SKM-1 treated with dmso at 0.1 percent for 144 hours (cell line): ENCODE measurements at regions not wholly inside any gene's neighbourhood (a gene's known extent, or its start where the extent isn't known, plus 50 kb on each side); places are given as distances from the start of the nearest gene placed in this dataset.
"Not testable (repeated sequence)": the region's sequence is repeated elsewhere in the genome, so short reads cannot be mapped to it uniquely, and the experiment has no call there.

Experiments
- DNase-seq: peaks from one replicate; lab custom pipeline; 2025; ENCODE audit not compliant: unreplicated experiment; lab: John Stamatoyannopoulos, UW

- no peak for DNase-seq
These were observed 538.4 kb upstream of the PCDH20 start for GRCh38 chr13:61954092-61954491.

DNA sequence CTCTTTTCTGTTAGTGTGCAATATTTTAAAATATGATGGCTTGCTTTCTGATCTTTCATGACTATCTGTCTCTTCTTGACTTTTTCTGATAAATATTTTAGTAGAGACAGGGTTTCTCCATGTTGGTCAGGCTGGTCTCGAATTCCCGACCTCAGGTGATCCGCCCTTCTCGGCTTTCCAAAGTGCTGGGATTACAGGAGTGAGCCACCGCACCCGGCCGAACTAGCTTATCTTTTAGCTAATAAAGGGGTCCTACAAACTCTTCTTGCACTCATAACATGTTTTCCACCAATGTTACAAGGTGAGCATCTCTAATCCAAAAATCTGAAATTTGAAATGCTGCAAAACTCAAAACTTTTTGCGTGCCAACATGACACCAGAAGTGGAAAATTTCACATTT is 535.2 kb upstream of the PCDH20 start:
- DNase-seq = no peak

DNA sequence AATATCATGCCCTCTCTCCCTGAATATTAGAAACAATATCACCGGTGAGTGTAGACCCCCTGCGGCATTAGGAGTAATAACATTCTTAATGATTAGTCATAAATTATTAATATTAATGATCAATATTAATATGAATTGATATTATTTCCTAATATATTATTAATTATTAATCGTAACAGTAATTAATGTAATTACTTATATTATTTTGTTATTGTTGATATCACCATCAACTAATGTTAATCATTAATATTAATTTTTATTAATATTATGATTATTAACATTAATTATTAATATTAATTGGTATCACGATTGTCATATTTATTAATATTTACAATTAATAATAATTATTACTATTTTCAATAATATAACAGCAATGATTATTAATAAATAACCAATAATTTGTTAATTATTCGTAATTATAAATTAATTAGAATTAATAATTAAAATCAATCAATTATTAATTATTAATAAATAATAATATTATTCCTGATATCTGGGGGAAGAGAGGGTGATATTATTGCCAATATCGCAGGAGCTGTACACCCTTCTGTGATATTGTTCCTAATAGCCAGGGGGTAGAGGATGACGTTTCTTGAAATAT is 528.8 kb upstream of the PCDH20 start:
- DNase-seq = no peak

- no peak for DNase-seq
These were observed 520.1 kb upstream of the PCDH20 start for GRCh38 chr13:61935710-61936109.

GRCh38 chr13:61927648-61928047 is 512.0 kb upstream of the PCDH20 start:
- no peak for DNase-seq

DNA sequence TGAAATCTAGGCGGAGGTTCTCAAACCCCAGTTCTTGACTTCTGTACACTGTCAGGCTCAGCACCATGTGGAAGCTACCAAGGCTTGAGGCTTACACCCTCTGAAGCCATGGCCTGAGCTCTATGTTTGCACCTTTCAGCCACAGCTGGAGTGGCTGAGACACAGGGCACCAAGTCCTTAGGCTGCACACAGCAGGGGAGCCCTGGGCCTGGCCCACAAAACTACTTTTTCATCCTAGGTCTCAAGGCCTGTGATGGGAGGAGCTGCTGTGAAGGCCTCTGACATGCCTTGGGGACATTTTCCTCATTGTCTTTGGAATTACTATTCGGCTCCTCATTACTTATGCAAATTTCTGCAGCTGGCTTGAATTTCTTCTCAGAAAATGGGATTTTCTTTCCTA is 503.2 kb upstream of the PCDH20 start:
- DNase-seq = no peak

GRCh38 chr13:61916483-61916882 is 500.8 kb upstream of the PCDH20 start:
- no peak for DNase-seq

GRCh38 chr13:61913183-61913582 is 497.5 kb upstream of the PCDH20 start:
- DNase-seq = no peak

DNA sequence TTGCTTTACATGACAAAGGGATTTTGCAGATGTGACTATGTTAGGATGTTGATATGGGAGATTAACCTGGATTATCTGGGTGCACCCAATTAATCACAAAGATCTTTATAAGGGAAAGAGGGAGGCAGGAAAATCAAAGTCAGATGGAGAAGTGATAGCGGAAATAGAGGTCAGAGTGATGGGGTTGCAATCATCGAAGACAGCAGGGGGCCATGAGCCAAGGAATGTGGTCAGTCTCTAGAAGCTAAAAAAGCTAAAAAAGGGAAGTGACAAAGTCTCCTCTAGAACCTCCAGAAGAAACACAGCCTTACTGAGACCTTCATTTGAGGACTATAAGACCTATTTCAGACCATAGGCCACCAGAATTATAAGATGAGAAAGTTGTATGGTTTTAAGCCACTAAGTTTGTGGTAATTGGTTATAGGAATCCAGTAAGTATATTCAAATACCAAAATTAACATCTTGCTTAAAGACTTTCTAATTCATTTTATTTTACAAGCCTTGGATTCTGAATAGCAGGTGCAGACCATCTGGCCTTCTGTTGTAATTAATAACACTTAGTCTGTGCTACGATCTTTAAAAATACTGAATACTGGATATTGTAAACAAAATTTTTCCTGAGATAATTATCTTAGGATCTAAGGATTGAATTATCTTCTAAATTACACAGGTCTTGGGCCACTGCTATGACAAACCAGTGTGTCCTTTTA is 493.4 kb upstream of the PCDH20 start:
- DNase-seq = peak; percentile 3

- DNase-seq = no peak
These were observed 489.4 kb upstream of the PCDH20 start for GRCh38 chr13:61905054-61905453.

GRCh38 chr13:61901946-61902541 is 486.4 kb upstream of the PCDH20 start:
- DNase-seq = no peak

GRCh38 chr13:61900033-61900432 is 484.4 kb upstream of the PCDH20 start:
- DNase-seq = no peak

DNA sequence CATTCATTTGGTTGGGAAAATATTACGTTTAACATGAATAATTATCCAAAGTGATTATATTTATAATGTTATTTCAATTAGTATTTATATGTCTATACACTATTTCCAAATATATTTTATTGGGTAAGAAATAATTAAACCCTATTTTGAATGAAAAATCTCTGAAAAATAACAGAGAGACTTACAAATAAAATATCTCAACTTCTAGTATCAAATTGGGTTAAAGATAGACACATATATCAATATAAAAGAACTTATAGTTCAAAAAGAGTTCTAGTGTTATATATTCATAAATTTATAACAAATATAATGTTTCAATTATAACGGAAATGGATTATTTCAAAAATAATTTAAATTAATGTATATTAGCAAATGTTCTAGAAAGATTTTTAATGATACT is 482.6 kb upstream of the PCDH20 start:
- DNase-seq = no peak

GRCh38 chr13:61891401-61891800 is 475.8 kb upstream of the PCDH20 start:
- no peak for DNase-seq

GRCh38 chr13:61884830-61885229 is 469.2 kb upstream of the PCDH20 start:
- DNase-seq = no peak

GRCh38 chr13:61880578-61881283 is 465.1 kb upstream of the PCDH20 start:
- DNase-seq = peak; percentile 60

DNA sequence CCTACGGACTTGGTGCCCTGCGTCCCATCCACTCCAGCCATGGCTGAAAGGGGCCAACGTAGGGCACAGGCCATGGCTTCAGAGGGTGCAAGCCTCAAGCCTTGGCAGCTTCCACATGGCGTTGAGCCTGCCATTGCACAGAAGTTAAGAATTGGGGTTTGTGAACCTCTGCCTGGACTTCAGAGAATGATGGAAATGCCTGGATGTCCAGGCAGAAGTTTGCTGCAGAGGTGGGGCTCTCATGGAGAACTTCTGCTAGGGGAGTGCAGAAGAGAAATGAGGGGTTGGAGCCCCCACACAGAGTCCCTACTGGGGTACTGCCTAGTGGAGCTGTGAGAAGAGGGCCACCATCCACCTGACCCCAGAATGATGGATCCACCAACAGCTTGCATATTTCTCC is 462.9 kb upstream of the PCDH20 start:
- not testable (repeated sequence) for DNase-seq

GRCh38 chr13:61874970-61875579 is 459.4 kb upstream of the PCDH20 start:
- DNase-seq = no peak

DNA sequence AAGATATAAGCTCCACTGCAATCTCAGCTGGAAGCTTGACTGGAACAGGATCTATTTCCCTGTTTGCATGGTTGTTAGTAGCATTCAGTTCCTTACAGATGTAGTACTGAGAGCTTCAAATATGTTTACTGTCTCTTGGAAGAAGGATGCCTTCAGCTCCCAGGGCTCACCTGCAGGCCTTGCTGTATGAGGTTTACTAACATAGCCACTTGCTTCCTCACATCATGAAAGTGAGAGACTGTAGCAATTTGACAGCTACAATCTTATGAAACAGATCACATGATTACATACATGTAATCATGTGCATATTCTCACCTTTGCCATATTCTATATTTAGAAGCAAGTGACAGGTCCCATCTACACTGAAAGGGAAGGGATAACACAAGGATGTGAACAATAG is 458.1 kb upstream of the PCDH20 start:
- no peak for DNase-seq

DNA sequence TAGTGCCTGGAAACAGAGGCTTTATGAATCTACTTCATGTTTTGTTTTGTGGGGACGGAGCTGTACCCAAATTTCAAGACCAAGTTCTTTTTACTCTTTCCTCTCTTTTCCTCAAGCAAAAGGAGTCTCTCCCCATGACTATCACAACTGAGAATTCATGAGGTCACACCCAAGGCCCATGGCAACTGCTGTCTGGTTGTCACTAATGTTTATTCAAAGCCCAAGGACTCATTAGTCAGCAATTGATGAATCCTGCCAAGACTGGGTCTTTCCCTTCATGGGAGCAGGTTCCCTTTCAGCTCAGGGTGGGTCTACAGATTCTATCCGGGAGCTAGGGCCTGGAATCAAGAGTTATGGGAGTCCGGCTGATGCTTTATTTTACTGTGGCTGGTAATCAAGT is 441.5 kb upstream of the PCDH20 start:
- no peak for DNase-seq

GRCh38 chr13:61852116-61852619 is 436.5 kb upstream of the PCDH20 start:
- DNase-seq = no peak
